ENCODE measurements at regions not wholly inside any gene's neighbourhood (a gene's known extent, or its start where the extent isn't known, plus 50 kb on each side); places are given as distances from the start of the nearest gene placed in this dataset.
A peak's percentile ranks its signal among the peaks of the same experiment; 100 is the strongest.
"Not testable (repeated sequence)": the region's sequence is repeated elsewhere in the genome, so short reads cannot be mapped to it uniquely, and the experiment has no call there.

- DNase-seq: no peak
These were observed 186.9 kb downstream of the ZFP64 start for GRCh38 chr20:52004715-52005114.

DNA sequence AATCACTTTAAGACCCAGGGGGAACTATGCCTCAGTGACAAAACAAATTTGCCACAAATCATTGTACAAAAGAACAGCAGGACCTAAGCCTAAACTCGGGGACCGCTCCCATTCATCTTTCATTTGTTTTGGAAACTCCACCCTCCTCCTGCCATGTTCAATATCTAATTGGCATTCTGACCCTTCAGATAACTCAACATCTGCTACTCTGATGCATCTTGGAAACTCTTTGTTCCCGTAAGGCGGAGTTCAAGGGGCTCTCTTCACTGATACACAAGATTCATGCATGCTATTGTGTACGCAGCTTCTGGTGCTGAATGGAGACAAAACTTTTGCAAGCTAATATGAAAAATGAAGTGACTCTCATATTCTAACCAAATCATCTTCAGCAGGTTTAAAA, 187.6 kb downstream of the ZFP64 start:
- DNase-seq: no peak

- DNase-seq: no peak
These were observed 188.2 kb downstream of the ZFP64 start for GRCh38 chr20:52003415-52003814.

DNA sequence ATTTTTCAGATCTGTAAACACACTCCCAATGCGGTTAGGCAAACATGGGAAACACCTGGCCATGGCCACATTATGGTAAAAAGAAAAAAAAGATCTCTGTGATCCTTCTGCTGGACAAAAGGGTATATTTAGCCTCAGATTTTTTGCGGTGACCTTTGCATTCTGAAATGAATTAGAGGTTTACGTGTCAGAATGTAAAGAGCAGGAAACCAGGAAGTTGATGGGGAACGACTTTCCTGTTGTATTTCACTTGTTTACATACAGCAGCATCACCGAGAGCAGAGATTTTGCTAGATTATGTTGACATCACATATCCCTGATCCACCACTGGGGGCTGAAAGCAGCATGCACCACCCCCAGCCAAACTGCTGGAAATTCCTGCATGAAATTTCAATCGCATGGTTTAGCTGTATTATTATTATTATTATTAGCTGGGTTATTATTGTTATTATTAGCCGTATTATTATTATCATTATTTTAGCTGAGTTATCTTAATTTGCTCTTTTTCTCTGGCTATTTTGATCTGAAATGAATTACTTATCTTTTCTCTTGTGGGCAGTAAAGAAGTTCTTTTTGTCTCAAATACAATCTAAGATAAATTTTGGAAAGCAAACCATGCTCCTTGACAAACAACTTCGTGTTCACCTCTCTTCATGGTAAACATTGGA, 189.4 kb downstream of the ZFP64 start:
- no peak for DNase-seq

DNA sequence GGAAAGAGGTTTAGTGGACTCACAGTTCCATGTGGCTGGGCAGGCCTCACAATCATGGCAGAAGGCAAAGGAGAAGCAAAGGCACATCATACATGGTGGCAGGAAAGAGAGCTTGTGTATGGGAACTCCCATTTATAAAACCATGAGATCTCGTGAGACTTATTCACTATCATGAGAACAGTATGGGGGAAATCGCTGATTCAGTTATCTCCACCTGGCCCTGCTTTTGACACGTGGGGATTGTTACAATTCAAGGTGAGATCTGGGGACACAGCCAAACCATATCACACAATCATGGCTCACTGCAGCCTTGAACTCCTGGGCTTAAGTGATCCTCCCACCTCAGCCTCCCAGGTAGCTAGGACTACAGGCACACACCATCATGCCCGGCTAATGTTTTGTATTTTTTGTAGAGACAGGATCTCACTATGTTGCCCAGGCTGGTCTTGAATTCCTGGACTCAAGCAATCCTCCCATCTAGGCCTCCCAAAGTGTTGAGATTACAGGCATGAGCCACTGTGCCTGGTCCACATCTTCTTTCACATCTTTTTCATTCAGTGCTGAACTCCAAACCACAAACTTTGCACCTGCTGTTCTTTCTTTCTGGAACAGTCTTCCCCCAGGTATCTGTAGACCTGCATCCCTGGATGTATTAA, 194.2 kb downstream of the ZFP64 start:
- not testable (repeated sequence) for DNase-seq

DNA sequence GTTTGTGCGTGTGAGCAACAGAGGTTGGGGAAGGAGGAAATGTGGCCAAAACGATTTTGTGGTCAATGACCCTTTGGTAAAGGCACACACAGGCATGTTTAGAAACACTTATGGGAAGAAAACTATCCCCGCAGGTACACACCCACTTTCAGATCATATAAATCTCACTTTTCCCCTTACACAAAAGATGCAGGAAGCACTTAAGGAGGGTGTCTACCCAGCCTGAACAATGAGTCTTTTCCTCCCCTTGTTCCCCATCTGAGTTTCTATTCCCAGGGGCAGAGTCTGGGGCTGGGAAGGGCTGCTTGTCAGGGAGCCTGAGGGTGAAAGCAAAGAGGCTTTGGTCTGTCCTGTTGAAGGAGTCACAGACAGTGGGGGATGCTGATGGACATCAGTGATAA, 193.2 kb upstream of the SALL4 start:
- no peak for DNase-seq

DNA sequence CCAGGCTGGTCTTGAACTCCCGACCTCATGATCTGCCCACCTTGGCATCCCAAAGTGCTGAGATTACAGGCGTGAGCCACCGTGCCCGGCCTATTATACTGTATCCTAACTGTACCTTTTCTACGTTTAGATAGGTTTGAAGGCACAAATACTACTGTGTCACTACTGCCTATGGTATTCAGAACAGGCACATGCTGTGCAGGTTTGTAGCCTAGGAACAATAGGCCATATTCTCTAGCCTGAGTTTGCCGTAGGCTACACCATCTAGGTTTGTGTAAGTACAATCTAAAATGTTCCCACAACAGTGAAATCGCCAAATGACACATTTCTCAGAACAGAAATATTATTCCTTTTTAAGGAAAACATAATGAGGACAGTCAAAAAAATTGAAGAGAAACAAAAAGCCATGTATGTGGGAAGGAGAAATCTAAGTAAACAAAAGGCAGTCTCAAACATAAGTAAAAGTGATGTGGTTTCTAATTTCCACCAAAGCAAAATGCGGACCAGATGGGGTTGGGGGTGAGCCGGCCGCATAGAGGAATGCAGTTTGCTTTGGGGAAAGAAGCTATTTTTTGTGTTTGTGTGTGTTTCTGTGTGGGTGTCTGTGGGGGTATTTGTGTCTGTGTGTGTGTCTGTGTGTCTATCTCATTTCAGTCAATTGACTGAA, 192.6 kb upstream of the SALL4 start:
- DNase-seq: no peak

GRCh38 chr20:51987812-51988211, 185.5 kb upstream of the SALL4 start:
- no peak for DNase-seq

DNA sequence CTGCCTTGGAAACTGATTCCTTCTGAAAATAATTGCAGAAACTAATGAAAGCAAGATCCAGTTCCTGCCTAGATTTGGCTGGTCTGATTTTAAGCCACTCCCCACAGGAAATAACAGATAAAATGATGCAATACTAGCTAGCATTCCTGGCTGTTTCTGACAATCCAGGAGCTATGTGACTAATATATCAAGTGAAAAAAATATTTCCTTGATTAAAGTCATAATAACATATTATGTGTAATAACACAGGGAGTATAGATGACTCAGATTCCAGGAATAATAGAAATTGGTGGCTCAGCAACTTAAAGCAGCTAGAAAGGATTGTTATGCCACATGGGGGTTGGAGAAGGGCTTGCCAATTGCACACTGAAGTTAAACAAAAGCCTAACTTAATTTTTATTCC, 182.7 kb upstream of the SALL4 start:
- DNase-seq: no peak

DNA sequence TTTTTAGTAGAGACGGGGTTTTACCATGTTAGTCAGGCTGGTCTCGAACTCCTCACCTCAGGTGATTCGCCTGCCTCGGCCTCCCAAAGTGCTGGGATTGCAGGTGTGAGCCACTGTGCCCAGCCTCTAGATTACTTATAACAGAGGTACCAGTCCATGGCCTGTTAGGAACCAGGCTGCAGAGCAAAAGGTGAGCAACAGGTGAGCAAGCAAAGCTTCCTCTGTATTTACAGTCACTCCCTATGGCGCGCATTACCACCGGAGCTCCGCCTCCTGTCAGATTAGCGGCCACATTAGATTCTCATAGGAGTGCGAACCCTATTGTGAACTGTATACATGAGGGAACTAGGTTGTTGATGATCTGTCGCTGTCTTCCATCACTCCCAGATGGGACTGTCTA, 178.0 kb upstream of the SALL4 start:
- no peak for DNase-seq

GRCh38 chr20:51979226-51979625, 176.9 kb upstream of the SALL4 start:
- DNase-seq: no peak

DNA sequence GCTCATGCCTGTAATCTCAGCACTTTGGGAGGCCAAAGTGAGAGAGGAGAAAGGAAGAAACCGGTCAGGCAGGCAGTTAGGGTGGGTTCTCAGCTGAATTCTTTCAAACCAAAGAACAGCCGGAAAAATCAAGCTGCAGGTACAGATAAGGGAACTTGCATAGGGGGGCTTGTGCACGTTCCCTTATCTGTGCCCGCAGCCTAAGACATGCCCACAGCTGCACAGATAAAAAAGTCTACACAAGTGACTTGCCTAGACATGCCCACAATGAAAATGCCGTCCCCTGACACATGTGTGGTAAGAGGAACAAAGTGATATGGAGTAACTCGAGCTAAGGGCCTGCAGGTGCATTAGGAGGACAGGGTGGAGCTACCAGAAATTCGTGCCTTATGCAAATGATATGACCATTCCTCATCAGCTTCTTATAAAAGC, 175.8 kb upstream of the SALL4 start:
- no peak for DNase-seq

GRCh38 chr20:51972056-51972455, 169.7 kb upstream of the SALL4 start:
- no peak for DNase-seq

- no peak for DNase-seq
These were observed 168.5 kb upstream of the SALL4 start for GRCh38 chr20:51970858-51971257.

DNA sequence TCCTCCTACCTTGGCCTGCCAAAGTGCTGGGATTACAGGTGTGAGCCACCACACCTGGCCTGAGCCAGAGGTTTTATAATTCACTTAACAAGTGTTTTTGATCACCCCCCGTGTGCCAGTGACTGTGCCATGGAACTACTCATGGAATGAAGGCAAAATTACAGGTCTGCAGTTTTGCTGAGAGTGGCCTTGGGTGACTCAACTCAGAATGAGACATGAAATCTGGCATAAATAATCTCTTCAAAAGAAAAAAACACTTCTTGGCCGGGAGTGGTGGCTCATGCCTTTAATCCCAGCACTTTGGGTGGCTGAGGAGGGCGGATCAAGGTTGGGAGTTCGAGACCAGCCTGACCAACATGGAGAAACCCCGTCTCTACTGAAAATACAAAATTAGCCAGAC, 166.9 kb upstream of the SALL4 start:
- DNase-seq: no peak

DNA sequence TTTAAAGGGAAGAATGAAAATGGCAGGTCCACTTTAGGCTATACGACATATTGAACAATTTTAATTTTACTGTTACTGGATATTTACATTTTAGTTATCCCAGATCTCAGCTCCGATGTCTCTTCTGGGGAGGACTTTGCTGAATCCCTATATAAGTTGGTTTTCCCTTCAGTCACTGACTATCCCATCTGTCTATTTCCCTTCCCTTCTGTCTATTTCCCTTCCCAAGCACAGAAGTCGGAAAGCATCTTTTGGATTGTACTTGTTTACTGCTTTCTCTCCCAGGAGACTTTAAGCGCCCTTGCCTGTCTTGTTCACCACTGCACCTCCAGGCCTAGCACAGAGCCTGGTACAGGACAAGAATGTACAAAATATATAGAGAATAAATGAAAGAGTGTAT, 165.8 kb upstream of the SALL4 start:
- DNase-seq: no peak

GRCh38 chr20:51966296-51966971, 164.1 kb upstream of the SALL4 start:
- DNase-seq: peak; percentile 39

GRCh38 chr20:51961964-51962761, 159.8 kb upstream of the SALL4 start:
- DNase-seq: peak; percentile 29

DNA sequence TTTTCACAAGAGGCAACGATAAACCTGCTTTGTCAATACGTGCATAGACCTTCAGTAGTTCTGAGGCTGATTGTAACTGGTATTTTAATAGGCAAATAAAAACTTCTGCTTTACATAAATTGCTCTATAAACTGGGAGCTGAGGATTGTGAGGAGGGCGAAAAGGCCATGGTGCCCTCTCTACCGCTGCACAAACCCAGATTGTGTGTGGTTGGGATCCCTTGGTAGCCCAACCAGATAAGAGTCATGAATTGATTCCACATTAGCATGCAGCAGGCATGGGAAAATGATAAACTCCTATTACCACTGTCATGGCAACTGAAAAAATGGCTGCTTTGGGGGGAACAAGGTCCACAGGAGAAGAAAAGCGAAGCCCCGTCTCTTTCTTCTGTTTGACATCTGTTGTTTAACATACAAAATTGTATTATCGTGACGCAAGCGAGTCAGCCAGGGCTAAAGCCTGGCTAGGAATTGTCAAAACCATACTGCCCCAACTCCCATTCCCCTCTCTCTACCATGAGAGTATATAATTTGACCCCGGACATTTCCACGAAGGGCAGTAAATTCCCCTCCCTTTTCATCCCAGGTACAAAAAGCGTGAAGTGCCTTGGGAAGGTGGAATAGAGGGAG, 157.8 kb upstream of the SALL4 start:
- no peak for DNase-seq

- peak; percentile 20 for DNase-seq
These were observed 156.8 kb upstream of the SALL4 start for GRCh38 chr20:51959066-51959542.
